ENCODE measurements at regions not wholly inside any gene's neighbourhood (a gene's known extent, or its start where the extent isn't known, plus 50 kb on each side); places are given as distances from the start of the nearest gene placed in this dataset.

- Histone ChIP-seq H3K27me3 (ENCODE audit: control insufficient read depth in 3 of 3, insufficient read depth in 3 of 3, low read length in 2 of 3) (no peaks in the 10 kb centered on the region), H3K4me1 (ENCODE audit: control insufficient read depth in 5 of 5, insufficient read depth in 5 of 5, low read length in 5 of 5) (peaks cover 0 to 3% (median 0%) of the 10 kb centered on the region in 5 donors), H3K9ac (ENCODE audit: insufficient read depth in 1 of 2, low read length in 2 of 2) (no peak overlapping the region), H3K4me3 (no peak overlapping the region), H3K9me3 (ENCODE audit: control insufficient read depth in 4 of 4, insufficient read depth in 3 of 4, low read length in 3 of 4) (no peaks in the 10 kb centered on the region), H3K36me3 (ENCODE audit: control insufficient read depth in 4 of 4, insufficient read depth in 4 of 4, low read length in 4 of 4) (no peaks in the 10 kb centered on the region), H3K27ac (ENCODE audit: low read depth in 1 of 2, low read length in 1 of 2) (no peak overlapping the region)
- TF ChIP-seq, protein P1, sequence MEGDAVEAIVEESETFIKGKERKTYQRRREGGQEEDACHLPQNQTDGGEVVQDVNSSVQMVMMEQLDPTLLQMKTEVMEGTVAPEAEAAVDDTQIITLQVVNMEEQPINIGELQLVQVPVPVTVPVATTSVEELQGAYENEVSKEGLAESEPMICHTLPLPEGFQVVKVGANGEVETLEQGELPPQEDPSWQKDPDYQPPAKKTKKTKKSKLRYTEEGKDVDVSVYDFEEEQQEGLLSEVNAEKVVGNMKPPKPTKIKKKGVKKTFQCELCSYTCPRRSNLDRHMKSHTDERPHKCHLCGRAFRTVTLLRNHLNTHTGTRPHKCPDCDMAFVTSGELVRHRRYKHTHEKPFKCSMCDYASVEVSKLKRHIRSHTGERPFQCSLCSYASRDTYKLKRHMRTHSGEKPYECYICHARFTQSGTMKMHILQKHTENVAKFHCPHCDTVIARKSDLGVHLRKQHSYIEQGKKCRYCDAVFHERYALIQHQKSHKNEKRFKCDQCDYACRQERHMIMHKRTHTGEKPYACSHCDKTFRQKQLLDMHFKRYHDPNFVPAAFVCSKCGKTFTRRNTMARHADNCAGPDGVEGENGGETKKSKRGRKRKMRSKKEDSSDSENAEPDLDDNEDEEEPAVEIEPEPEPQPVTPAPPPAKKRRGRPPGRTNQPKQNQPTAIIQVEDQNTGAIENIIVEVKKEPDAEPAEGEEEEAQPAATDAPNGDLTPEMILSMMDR (IDR thresholded peaks at IDR 0.05; ENCODE audit: control extremely low read depth, extremely low read depth), result no peak
- no peak for ATAC-seq (ENCODE audit: insufficient read depth, low FRiP score)
- peak in 1 of 3 donors; percentile 65 for DNase-seq
- WGBS, 2 donors, result 82 to 89% methylated on average over 4 of the region's 4 CpGs
These were observed 66.0 kb upstream of the GOLIM4 start for GRCh38 chr3:168161696-168162095.

- ATAC-seq (ENCODE audit: insufficient read depth, low FRiP score) (no peak), DNase-seq (no peak)
- Histone ChIP-seq H3K9ac (ENCODE audit: insufficient read depth in 1 of 2, low read length in 2 of 2) (no peak overlapping the region), H3K4me3 (no peak overlapping the region), H3K27ac (ENCODE audit: low read depth in 1 of 2, low read length in 1 of 2) (no peak overlapping the region), H3K4me1 (ENCODE audit: control insufficient read depth in 5 of 5, insufficient read depth in 5 of 5, low read length in 5 of 5) (peaks cover 0 to 3% (median 0%) of the 10 kb centered on the region in 5 donors), H3K9me3 (ENCODE audit: control insufficient read depth in 4 of 4, insufficient read depth in 3 of 4, low read length in 3 of 4) (peaks cover 0 to 3% (median under 1%) of the 10 kb centered on the region in 4 donors), H3K27me3 (ENCODE audit: control insufficient read depth in 3 of 3, insufficient read depth in 3 of 3, low read length in 2 of 3) (no peaks in the 10 kb centered on the region), H3K36me3 (ENCODE audit: control insufficient read depth in 4 of 4, insufficient read depth in 4 of 4, low read length in 4 of 4) (no peaks in the 10 kb centered on the region)
- 95 to 97% methylated on average over 2 of the region's 2 CpGs for WGBS, 2 donors
- TF ChIP-seq, protein P1 (IDR thresholded peaks at IDR 0.05; ENCODE audit: control extremely low read depth, extremely low read depth), result no peak
These were observed 62.2 kb upstream of the GOLIM4 start for GRCh38 chr3:168157903-168158302.

DNA sequence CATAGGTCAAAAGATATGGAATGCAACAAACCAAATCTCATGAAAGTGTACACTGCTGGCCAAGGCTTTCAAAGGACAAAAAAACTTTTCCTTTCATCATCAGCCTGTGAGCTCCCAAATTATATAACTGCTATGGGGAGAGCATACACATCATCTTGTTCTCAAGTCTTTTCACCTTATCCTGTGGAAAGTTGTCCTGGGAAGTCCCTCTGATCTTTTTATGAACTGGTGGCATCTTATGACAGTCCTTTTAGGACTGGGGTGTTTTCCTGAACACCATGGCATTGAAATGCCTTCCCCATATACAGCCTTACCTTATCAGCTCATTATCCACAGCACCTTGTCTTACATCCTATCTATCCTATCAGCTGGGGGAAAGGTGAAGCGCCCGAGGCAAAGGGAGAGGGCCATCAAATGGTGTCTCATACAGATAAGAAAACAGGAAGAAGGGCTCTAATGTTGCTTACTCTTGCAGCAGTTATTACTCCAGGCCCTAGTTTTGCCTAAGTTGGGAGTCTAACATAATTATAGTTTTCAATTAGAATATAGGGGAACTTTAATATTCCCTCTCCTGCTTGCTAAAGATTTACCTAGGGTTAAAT, 61.5 kb upstream of the GOLIM4 start:
- Histone ChIP-seq H3K36me3 (ENCODE audit: control insufficient read depth in 4 of 4, insufficient read depth in 4 of 4, low read length in 4 of 4) (no peaks in the 10 kb centered on the region), H3K9ac (ENCODE audit: insufficient read depth in 1 of 2, low read length in 2 of 2) (no peak overlapping the region), H3K4me3 (no peak overlapping the region), H3K4me1 (ENCODE audit: control insufficient read depth in 5 of 5, insufficient read depth in 5 of 5, low read length in 5 of 5) (peaks cover 0 to 2% (median 0%) of the 10 kb centered on the region in 5 donors), H3K9me3 (ENCODE audit: control insufficient read depth in 4 of 4, insufficient read depth in 3 of 4, low read length in 3 of 4) (peaks cover 0 to 7% (median 2%) of the 10 kb centered on the region in 4 donors), H3K27ac (ENCODE audit: low read depth in 1 of 2, low read length in 1 of 2) (no peak overlapping the region), H3K27me3 (ENCODE audit: control insufficient read depth in 3 of 3, insufficient read depth in 3 of 3, low read length in 2 of 3) (no peaks in the 10 kb centered on the region)
- ATAC-seq (ENCODE audit: insufficient read depth, low FRiP score) (no peak), DNase-seq (no peak)
- 58 to 65% methylated on average over 2 of the region's 2 CpGs for WGBS, 2 donors
- TF ChIP-seq, protein P1 (IDR thresholded peaks at IDR 0.05; ENCODE audit: control extremely low read depth, extremely low read depth), result no peak

GRCh38 chr3:168156479-168156878, 60.8 kb upstream of the GOLIM4 start:
- Histone ChIP-seq H3K4me3 (no peak overlapping the region), H3K4me1 (ENCODE audit: control insufficient read depth in 5 of 5, insufficient read depth in 5 of 5, low read length in 5 of 5) (peaks cover 0 to 2% (median 0%) of the 10 kb centered on the region in 5 donors), H3K9me3 (ENCODE audit: control insufficient read depth in 4 of 4, insufficient read depth in 3 of 4, low read length in 3 of 4) (peaks cover 0 to 7% (median 5%) of the 10 kb centered on the region in 4 donors), H3K9ac (ENCODE audit: insufficient read depth in 1 of 2, low read length in 2 of 2) (no peak overlapping the region), H3K27me3 (ENCODE audit: control insufficient read depth in 3 of 3, insufficient read depth in 3 of 3, low read length in 2 of 3) (no peaks in the 10 kb centered on the region), H3K36me3 (ENCODE audit: control insufficient read depth in 4 of 4, insufficient read depth in 4 of 4, low read length in 4 of 4) (no peaks in the 10 kb centered on the region), H3K27ac (ENCODE audit: low read depth in 1 of 2, low read length in 1 of 2) (no peak overlapping the region)
- TF ChIP-seq, protein P1 (IDR thresholded peaks at IDR 0.05; ENCODE audit: control extremely low read depth, extremely low read depth), result no peak
- ATAC-seq (ENCODE audit: insufficient read depth, low FRiP score) (no peak), DNase-seq (no peak)
- 38 to 57% methylated on average over 6 of the region's 6 CpGs for WGBS, 2 donors
